ENCODE measurements at regions not wholly inside any gene's neighbourhood (a gene's known extent, or its start where the extent isn't known, plus 50 kb on each side); places are given as distances from the start of the nearest gene placed in this dataset.
A peak's percentile ranks its signal among the peaks of the same experiment; 100 is the strongest.

GRCh38 chr7:96794063-96794462, 84.4 kb upstream of the SEM1 start:
- no peak overlapping the region for H3K27ac ChIP-seq (ENCODE audit: extremely low read length, insufficient read depth, low read length)
- no peak overlapping the region for H2AFZ ChIP-seq (ENCODE audit: low read length)
- H3K9me3 ChIP-seq (ENCODE audit: low read length) = no peaks in the 10 kb centered on the region
- H3K4me1 ChIP-seq (ENCODE audit: insufficient read depth, low read length) = no peaks in the 10 kb centered on the region
- ChIA-PET POLR2A (interaction anchor here (1.6 kb wide), 1 partner anchor 211 kb away, joined by 5 read pairs; the partner anchor contains the start of gene DLX6), CTCF (ENCODE audit: low intra/inter-chr PET ratio, low total read pairs) (no interaction called here)
- TF ChIP-seq ZNF251 (CRISPR knock-in tag; IDR thresholded peaks at IDR 0.05) (no peak), TEAD3 (CRISPR knock-in tag; optimal IDR thresholded peaks at IDR 0.05; ENCODE audit: borderline replicate concordance) (no peak), ELF3 (CRISPR knock-in tag; IDR thresholded peaks at IDR 0.05) (no peak), PAWR (CRISPR knock-in tag; IDR thresholded peaks at IDR 0.05; ENCODE audit: borderline replicate concordance) (no peak), DPF2 (CRISPR knock-in tag; IDR thresholded peaks at IDR 0.05; ENCODE audit: borderline replicate concordance, low read depth) (no peak)
- H4K20me1 ChIP-seq (ENCODE audit: insufficient read depth, low read length) = no peaks in the 10 kb centered on the region
- in situ Hi-C loops (cut with HindIII; ENCODE audit: extremely low pct_ligation_motif_present, low pct_unique_long_range_greater_than_20kb) (no loop called here), intact Hi-C loops (cut with micrococcal nuclease; ENCODE audit: unreplicated experiment) (no loop called here)
- H3K9ac ChIP-seq (ENCODE audit: insufficient read depth, low read depth, low read length) = no peak overlapping the region
- H3K79me2 ChIP-seq (ENCODE audit: insufficient read depth, low read length) = no peaks in the 10 kb centered on the region
- ATAC-seq = no peak
- H3K36me3 ChIP-seq (replicated peaks in 1 of 2; ENCODE audit: control insufficient read depth in 1 of 2, insufficient read depth in 2 of 2, low read length in 2 of 2) = no peaks in the 10 kb centered on the region
- H3K4me3 ChIP-seq (replicated peaks in 1 of 3; ENCODE audit: insufficient read depth in 1 of 3, low read depth in 2 of 3, low read length in 3 of 3) = no peak overlapping the region
- FAIRE-seq = no peak
- H3K27me3 ChIP-seq (ENCODE audit: control insufficient read depth in 1 of 2, insufficient read depth in 2 of 2, low read length in 2 of 2) = 0 out of 5 replicates have a peak, but pooled peaks cover 0 to 2% of the 10 kb centered on the region in 2 experiments
- WGBS (ENCODE audit: low lambda C conversion rate) = 33% methylated on average over 2 of the region's 2 CpGs
- no TSS peak for BruUV-seq (replicated peaks)
- no peak overlapping the region for H3K4me2 ChIP-seq (ENCODE audit: low read depth, low read length)
- no peak for DNase-seq (ENCODE audit: low spot score)

- Histone ChIP-seq H3K36me3 (replicated peaks in 1 of 2; ENCODE audit: control insufficient read depth in 1 of 2, insufficient read depth in 2 of 2, low read length in 2 of 2) (no peaks in the 10 kb centered on the region), H3K4me3 (replicated peaks in 1 of 3; ENCODE audit: insufficient read depth in 1 of 3, low read depth in 2 of 3, low read length in 3 of 3) (no peak overlapping the region), H3K27ac (ENCODE audit: extremely low read length, insufficient read depth, low read length) (no peak overlapping the region), H3K79me2 (ENCODE audit: insufficient read depth, low read length) (no peaks in the 10 kb centered on the region), H3K27me3 (ENCODE audit: control insufficient read depth in 1 of 2, insufficient read depth in 2 of 2, low read length in 2 of 2) (0 out of 5 replicates have a peak, but pooled peaks cover 0 to 2% of the 10 kb centered on the region in 2 experiments), H4K20me1 (ENCODE audit: insufficient read depth, low read length) (no peaks in the 10 kb centered on the region), H3K9me3 (ENCODE audit: low read length) (no peaks in the 10 kb centered on the region), H3K4me1 (ENCODE audit: insufficient read depth, low read length) (peaks cover 22% of the 10 kb centered on the region), H2AFZ (ENCODE audit: low read length) (no peak overlapping the region), H3K9ac (ENCODE audit: insufficient read depth, low read depth, low read length) (no peak overlapping the region), H3K4me2 (ENCODE audit: low read depth, low read length) (no peak overlapping the region)
- ChIA-PET POLR2A (no interaction called here), CTCF (ENCODE audit: low intra/inter-chr PET ratio, low total read pairs) (no interaction called here)
- no TSS peak for BruUV-seq (replicated peaks)
- no peak for FAIRE-seq
- DNase-seq (ENCODE audit: low spot score) = no peak
- 21% methylated on average over 3 of the region's 3 CpGs for WGBS (ENCODE audit: low lambda C conversion rate)
- intact Hi-C loops (cut with micrococcal nuclease; ENCODE audit: unreplicated experiment) (loop anchor here (1.0 to 10.0 kb wide), 3 partner anchors 95 to 385 kb away; partner anchors contain the start of genes DLX6 and SEM1), in situ Hi-C loops (cut with HindIII; ENCODE audit: extremely low pct_ligation_motif_present, low pct_unique_long_range_greater_than_20kb) (no loop called here)
- ATAC-seq = no peak
- TF ChIP-seq CEBPG (CRISPR knock-in tag; IDR thresholded peaks at IDR 0.05) (0 out of 2 replicates have a peak, but pooled peaks have one; percentile 11), CEBPB (IDR thresholded peaks at IDR 0.05; ENCODE audit: borderline replicate concordance, low read depth, low read length) (peak; percentile 55), ZNF710 (CRISPR knock-in tag; IDR thresholded peaks at IDR 0.05; ENCODE audit: borderline replicate concordance) (no peak)
Observed at GRCh38 chr7:96800122-96800521, 90.5 kb upstream of the SEM1 start.
